ENCODE measurements at regions not wholly inside any gene's neighbourhood (a gene's known extent, or its start where the extent isn't known, plus 50 kb on each side); places are given as distances from the start of the nearest gene placed in this dataset.

DNA sequence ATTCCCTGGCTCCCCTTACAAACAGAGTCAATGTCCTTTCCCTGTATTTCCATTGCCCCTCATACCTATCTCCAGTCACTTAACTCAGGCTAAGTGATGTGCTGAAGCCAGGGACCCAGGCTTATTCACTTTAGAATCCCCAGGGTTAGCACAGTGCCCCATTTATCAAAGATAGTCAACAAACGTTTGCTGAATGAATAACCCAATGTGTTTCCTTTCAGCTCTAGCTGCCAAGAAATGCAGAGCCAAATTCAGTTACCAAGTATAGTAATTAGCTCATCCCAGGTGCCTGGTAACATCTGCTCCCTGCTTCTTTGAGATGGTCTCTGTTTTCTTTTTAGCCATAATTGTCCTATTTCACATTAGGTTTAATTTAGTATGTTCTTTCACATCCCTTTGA lies 189.5 kb downstream of the PHLDA1 start:
- Histone ChIP-seq H3K27ac (ENCODE audit: extremely low read length, insufficient read depth, low read length) (no peak overlapping the region), H3K79me2 (ENCODE audit: insufficient read depth, low read length) (no peaks in the 10 kb centered on the region), H4K20me1 (ENCODE audit: insufficient read depth, low read length) (no peaks in the 10 kb centered on the region), H3K4me2 (ENCODE audit: low read depth, low read length) (no peak overlapping the region), H3K4me1 (ENCODE audit: insufficient read depth, low read length) (peaks cover 30% of the 10 kb centered on the region), H3K4me3 (replicated peaks in 1 of 3; ENCODE audit: insufficient read depth in 1 of 3, low read depth in 2 of 3, low read length in 3 of 3) (no peak overlapping the region), H2AFZ (ENCODE audit: low read length) (no peak overlapping the region), H3K9ac (ENCODE audit: insufficient read depth, low read depth, low read length) (no peak overlapping the region), H3K9me3 (ENCODE audit: low read length) (peaks cover 14% of the 10 kb centered on the region), H3K27me3 (ENCODE audit: control insufficient read depth in 1 of 2, insufficient read depth in 2 of 2, low read length in 2 of 2) (no peaks in the 10 kb centered on the region), H3K36me3 (replicated peaks in 1 of 2; ENCODE audit: control insufficient read depth in 1 of 2, insufficient read depth in 2 of 2, low read length in 2 of 2) (no peaks in the 10 kb centered on the region)
- no peak for ATAC-seq
- TF ChIP-seq ZNF44 (CRISPR knock-in tag; IDR thresholded peaks at IDR 0.05), result no peak
- TF ChIP-seq, protein P1, sequence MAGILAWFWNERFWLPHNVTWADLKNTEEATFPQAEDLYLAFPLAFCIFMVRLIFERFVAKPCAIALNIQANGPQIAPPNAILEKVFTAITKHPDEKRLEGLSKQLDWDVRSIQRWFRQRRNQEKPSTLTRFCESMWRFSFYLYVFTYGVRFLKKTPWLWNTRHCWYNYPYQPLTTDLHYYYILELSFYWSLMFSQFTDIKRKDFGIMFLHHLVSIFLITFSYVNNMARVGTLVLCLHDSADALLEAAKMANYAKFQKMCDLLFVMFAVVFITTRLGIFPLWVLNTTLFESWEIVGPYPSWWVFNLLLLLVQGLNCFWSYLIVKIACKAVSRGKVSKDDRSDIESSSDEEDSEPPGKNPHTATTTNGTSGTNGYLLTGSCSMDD (CRISPR knock-in tag; IDR thresholded peaks at IDR 0.05), result no peak
- TF ChIP-seq ZFP62 (CRISPR knock-in tag; IDR thresholded peaks at IDR 0.05), result no peak
- intact Hi-C loops (cut with micrococcal nuclease; ENCODE audit: unreplicated experiment) (loop anchor here (1.0 kb wide), 1 partner anchor 39 kb away; no protein-coding TSS in a partner anchor), in situ Hi-C loops (cut with HindIII; ENCODE audit: extremely low pct_ligation_motif_present, low pct_unique_long_range_greater_than_20kb) (no loop called here)
- ChIA-PET CTCF (ENCODE audit: low intra/inter-chr PET ratio, low total read pairs) (no interaction called here), POLR2A (interaction anchor here (0.5 kb wide), 1 partner anchor 92 kb away, joined by 4 read pairs; no protein-coding TSS in a partner anchor)
- WGBS (ENCODE audit: low lambda C conversion rate), result 36% methylated on average over 1 of the region's 1 CpG
- no peak for DNase-seq (ENCODE audit: low spot score)
- no peak for FAIRE-seq
- no TSS peak for BruUV-seq (replicated peaks)

DNA sequence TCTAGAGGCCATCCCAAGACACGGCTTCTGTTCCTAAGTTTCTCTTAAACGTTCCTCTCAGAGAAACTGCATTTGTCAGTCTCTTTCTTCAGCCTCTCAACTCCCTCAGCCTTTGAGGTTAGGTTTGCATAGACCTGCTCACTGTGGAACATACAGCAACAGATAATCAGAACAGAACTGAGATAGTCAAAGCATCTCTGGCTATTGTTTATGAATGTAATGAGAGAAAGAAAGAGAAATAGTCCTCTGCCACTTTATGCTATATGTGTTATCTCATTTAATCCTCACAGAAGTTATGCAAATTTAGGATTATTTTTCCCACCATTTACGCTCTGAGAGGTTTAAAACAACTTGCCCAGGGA lies 190.6 kb downstream of the PHLDA1 start:
- no peak for ATAC-seq
- no peak overlapping the region for H3K4me3 ChIP-seq (replicated peaks in 1 of 3; ENCODE audit: insufficient read depth in 1 of 3, low read depth in 2 of 3, low read length in 3 of 3)
- H3K4me1 ChIP-seq (ENCODE audit: insufficient read depth, low read length), result peaks cover 37% of the 10 kb centered on the region
- no peak for DNase-seq (ENCODE audit: low spot score)
- ChIA-PET POLR2A (no interaction called here), CTCF (ENCODE audit: low intra/inter-chr PET ratio, low total read pairs) (no interaction called here)
- H3K27ac ChIP-seq (ENCODE audit: extremely low read length, insufficient read depth, low read length), result no peak overlapping the region
- intact Hi-C loops (cut with micrococcal nuclease; ENCODE audit: unreplicated experiment), result no loop called here
- in situ Hi-C loops (cut with HindIII; ENCODE audit: extremely low pct_ligation_motif_present, low pct_unique_long_range_greater_than_20kb), result no loop called here
- WGBS (ENCODE audit: low lambda C conversion rate), result 84% methylated on average over 3 of the region's 3 CpGs
- H3K36me3 ChIP-seq (replicated peaks in 1 of 2; ENCODE audit: control insufficient read depth in 1 of 2, insufficient read depth in 2 of 2, low read length in 2 of 2), result no peaks in the 10 kb centered on the region
- no peak overlapping the region for H3K9ac ChIP-seq (ENCODE audit: insufficient read depth, low read depth, low read length)
- H4K20me1 ChIP-seq (ENCODE audit: insufficient read depth, low read length), result no peaks in the 10 kb centered on the region
- no peaks in the 10 kb centered on the region for H3K27me3 ChIP-seq (ENCODE audit: control insufficient read depth in 1 of 2, insufficient read depth in 2 of 2, low read length in 2 of 2)
- H3K4me2 ChIP-seq (ENCODE audit: low read depth, low read length), result no peak overlapping the region
- no peak for FAIRE-seq
- BruUV-seq (replicated peaks), result no TSS peak
- no peak overlapping the region for H2AFZ ChIP-seq (ENCODE audit: low read length)
- no peaks in the 10 kb centered on the region for H3K79me2 ChIP-seq (ENCODE audit: insufficient read depth, low read length)
- H3K9me3 ChIP-seq (ENCODE audit: low read length), result peaks cover 8% of the 10 kb centered on the region
- TF ChIP-seq, protein P2, sequence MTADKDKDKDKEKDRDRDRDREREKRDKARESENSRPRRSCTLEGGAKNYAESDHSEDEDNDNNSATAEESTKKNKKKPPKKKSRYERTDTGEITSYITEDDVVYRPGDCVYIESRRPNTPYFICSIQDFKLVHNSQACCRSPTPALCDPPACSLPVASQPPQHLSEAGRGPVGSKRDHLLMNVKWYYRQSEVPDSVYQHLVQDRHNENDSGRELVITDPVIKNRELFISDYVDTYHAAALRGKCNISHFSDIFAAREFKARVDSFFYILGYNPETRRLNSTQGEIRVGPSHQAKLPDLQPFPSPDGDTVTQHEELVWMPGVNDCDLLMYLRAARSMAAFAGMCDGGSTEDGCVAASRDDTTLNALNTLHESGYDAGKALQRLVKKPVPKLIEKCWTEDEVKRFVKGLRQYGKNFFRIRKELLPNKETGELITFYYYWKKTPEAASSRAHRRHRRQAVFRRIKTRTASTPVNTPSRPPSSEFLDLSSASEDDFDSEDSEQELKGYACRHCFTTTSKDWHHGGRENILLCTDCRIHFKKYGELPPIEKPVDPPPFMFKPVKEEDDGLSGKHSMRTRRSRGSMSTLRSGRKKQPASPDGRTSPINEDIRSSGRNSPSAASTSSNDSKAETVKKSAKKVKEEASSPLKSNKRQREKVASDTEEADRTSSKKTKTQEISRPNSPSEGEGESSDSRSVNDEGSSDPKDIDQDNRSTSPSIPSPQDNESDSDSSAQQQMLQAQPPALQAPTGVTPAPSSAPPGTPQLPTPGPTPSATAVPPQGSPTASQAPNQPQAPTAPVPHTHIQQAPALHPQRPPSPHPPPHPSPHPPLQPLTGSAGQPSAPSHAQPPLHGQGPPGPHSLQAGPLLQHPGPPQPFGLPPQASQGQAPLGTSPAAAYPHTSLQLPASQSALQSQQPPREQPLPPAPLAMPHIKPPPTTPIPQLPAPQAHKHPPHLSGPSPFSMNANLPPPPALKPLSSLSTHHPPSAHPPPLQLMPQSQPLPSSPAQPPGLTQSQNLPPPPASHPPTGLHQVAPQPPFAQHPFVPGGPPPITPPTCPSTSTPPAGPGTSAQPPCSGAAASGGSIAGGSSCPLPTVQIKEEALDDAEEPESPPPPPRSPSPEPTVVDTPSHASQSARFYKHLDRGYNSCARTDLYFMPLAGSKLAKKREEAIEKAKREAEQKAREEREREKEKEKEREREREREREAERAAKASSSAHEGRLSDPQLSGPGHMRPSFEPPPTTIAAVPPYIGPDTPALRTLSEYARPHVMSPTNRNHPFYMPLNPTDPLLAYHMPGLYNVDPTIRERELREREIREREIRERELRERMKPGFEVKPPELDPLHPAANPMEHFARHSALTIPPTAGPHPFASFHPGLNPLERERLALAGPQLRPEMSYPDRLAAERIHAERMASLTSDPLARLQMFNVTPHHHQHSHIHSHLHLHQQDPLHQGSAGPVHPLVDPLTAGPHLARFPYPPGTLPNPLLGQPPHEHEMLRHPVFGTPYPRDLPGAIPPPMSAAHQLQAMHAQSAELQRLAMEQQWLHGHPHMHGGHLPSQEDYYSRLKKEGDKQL (CRISPR knock-in tag; IDR thresholded peaks at IDR 0.05; ENCODE audit: low read depth), result no peak
- no peak for TF ChIP-seq ZNF841 (CRISPR knock-in tag; IDR thresholded peaks at IDR 0.05; ENCODE audit: borderline replicate concordance)
- no peak for TF ChIP-seq ZNF766 (CRISPR knock-in tag; IDR thresholded peaks at IDR 0.05; ENCODE audit: borderline replicate concordance)
- no peak for TF ChIP-seq U2AF1 (optimal IDR thresholded peaks at IDR 0.05; ENCODE audit: low read depth, low read length)
- TF ChIP-seq ZNF136 (CRISPR knock-in tag; IDR thresholded peaks at IDR 0.05; ENCODE audit: low read depth), result no peak
- no peak for TF ChIP-seq ZBTB42 (CRISPR knock-in tag; IDR thresholded peaks at IDR 0.05)
- no peak for TF ChIP-seq RBFOX2 (IDR thresholded peaks at IDR 0.05; ENCODE audit: low read depth, low read length)
- TF ChIP-seq MIER2 (CRISPR knock-in tag; IDR thresholded peaks at IDR 0.05), result no peak
- TF ChIP-seq, protein P3, sequence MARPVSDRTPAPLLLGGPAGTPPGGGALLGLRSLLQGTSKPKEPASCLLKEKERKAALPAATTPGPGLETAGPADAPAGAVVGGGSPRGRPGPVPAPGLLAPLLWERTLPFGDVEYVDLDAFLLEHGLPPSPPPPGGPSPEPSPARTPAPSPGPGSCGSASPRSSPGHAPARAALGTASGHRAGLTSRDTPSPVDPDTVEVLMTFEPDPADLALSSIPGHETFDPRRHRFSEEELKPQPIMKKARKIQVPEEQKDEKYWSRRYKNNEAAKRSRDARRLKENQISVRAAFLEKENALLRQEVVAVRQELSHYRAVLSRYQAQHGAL (CRISPR knock-in tag; IDR thresholded peaks at IDR 0.05; ENCODE audit: not compliant biosample characterization), result no peak
